GM21528 (cell line): ENCODE measurements at regions not wholly inside any gene's neighbourhood (a gene's known extent, or its start where the extent isn't known, plus 50 kb on each side); places are given as distances from the start of the nearest gene placed in this dataset.
"Not testable (repeated sequence)": the region's sequence is repeated elsewhere in the genome, so short reads cannot be mapped to it uniquely, and the experiment has no call there.

Experiments used
- ATAC-seq: cut with Tn5 transposase; IDR thresholded peaks from one replicate; pipeline ENCODE4 v1.9.1; 2021; ENCODE audit warnings: mild to moderate bottlenecking, moderate library complexity; ENCODE audit not compliant: unreplicated experiment, low FRiP score

DNA sequence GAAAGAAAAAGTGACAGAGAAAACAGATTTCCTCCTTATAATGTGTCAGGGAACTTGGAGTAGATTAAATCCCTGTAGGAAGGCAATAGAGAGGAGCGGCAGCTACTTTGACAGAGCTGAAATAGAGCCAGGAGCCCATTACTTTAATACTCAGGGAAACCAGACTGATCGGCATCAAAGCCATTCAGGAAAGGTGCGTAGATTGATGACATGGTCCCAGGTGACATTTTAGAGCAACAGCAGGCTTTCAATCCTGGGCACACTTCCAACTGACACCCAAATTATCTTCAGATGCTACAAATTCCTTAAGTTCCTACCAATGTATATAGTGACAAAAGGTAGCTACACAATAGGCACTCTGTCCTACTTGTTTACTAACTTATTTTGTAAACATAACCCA, 821.5 kb downstream of the CDH8 start:
- no peak for ATAC-seq

DNA sequence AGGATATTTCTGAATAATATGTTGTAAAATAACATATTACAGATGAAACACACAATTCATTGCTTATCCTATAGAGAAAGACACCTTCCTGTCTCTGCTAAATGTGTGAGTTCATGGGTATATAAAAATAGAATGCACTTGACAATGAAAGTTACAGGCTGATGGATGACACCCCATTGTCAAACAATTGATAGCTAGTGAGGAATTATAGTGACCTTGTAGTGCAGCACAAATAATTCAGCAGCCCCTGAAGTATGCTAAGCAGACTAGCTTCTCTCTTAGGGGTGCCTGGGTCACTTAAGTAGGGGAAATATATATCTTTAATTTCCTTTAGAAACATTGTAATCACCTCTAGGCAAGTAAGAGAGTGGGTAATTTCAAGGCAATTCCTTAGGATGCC, 826.2 kb downstream of the CDH8 start:
- ATAC-seq: no peak

DNA sequence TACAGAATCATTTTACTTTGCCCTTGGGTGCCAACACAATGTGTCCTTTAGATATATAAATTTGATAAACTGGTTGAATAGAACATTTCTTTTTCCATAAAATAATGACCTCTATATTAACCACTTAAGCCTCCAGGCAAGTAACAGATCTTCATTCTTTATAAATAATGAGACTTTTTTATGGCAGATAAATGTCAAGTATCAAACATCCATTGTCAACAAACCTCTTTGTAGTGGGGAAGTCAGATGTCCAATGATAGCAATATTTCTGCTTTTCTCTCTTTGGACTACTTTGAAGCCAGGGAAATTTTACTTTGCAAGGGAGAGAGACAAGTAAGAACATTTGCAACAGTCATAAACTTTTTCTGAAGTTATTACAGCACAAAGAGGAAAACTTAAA, 841.2 kb downstream of the CDH8 start:
- no peak for ATAC-seq

DNA sequence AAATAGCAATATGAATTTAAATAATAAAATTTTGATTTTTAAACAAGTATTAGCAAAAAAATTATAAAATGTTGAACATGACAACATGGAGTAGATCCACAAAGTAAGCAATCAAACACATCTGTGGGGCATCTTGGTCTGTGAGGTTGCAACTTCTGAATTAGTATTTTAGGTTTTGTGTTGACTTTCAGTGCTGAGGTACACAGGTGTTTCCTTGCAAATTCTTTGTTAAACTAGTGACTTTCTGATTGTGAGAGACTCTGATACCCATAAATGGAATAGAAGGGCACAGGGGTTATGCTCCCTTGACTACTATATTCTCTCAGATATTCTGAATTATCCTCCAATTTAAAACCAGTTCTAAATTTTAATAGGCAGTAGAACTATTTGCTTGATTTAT, 841.7 kb downstream of the CDH8 start:
- ATAC-seq: no peak

DNA sequence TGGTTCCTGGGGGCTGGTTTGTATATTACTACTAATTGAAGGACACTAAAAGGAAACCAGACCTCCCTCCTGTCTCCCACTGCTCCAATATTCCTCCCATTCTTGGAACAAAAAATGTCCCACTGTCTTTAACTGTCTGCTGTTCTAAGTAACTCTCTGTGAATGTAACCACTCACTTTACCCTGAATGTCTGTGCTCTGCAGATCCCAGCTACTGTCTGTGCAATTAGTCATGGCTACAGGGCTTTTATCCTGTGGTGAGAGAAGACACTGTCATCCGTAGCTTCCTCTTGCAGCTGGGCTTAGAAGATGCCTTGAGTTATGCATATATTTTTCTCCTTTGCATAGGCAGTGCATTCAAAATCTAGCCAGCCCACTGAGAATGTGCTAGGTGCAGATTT, 853.8 kb downstream of the CDH8 start:
- no peak for ATAC-seq

DNA sequence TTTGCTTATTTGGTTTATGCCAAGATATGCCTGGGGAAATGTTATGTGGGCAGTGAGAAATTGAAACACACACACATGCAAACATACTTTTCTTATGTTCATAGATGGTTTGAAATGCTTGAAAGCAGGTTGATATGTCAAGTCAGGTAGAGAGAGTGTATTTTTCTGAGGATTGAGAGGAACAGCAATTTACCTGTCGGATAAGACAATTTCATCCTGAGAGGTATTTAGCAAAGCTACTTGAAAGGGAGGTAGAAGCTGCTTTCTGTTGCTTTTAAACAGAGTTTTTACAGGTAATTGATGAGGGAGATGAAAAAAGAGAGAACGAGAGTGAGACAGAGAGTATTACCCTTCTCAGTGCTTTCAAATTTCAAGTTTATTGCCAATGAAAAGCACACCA, 854.3 kb downstream of the CDH8 start:
- ATAC-seq: no peak

DNA sequence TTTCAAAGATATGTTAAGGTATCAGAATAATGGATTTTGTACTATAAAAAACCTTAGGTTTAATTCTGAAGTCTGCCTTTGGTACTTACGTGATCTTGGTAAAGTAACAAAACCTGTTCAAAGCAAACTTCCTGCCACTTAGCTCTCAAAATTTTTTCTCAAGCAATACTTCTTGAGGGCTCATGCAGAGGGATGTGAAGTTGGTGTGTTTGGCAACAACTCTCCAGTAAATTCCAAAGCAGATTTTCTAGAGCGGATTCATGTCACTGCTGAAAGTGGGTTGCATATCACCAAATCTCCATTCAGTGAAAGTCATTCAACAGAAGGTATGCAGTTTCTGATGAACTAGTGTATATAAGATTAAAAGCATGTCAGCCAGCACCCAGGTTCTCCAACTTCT, 856.7 kb downstream of the CDH8 start:
- ATAC-seq: no peak

DNA sequence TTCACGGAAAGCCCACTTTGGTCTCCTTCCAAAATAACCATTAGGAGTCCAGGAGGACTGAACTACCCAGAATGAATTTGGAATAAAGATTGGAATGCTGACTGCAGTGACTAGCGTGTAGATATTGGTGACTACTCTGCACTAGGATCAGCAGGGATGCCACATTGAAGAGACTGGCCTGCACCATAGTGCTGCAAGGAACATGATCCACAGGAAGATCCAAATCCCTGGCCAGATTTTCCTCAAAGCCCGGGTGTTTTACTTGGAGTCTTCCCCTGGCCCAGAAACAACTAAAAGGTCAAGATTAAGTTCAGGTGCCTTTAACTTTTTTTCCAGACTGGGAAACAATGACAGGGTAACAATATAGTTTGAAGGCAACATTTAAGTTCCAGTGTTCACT, 870.4 kb downstream of the CDH8 start:
- ATAC-seq: no peak

DNA sequence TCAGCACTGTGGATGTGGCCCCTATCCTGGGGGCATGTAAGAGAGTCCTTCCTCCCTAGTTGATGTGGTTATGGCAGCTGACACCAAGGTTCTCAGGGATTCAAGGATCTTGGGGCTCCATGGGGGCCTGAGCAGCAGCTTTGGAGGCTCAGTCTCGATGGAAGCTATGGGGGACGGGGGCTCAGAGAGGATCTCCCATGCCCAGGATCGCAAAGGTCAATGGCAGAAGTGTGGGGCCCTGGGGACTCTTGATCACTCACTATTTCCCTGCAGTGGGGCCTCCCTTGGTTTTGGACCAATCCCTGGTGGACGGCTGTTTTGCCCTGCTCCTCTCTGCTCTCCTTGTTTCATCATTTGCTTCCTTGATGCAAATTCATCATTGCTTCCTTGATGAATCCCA, 885.9 kb downstream of the CDH8 start:
- ATAC-seq: no peak

DNA sequence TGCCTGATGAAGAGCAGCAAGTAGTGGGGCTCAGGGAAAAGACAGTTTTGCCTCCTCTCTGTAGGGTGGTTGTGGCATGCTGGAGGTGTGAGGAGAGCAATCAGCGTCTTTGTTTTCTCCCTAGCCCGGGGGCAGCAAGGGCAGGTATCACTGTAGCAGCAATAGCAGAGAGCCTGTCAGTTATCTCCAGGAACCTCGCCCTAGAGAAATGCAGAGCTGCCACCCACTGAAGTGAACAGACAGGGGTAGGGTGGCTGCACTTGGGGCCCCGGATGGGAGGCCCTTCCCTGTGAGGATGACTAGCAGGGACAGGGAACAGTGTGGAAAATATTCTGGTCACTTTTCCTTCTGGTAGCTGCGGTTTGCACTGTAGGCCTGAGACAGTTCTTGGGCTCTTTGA, 886.5 kb downstream of the CDH8 start:
- ATAC-seq: no peak

DNA sequence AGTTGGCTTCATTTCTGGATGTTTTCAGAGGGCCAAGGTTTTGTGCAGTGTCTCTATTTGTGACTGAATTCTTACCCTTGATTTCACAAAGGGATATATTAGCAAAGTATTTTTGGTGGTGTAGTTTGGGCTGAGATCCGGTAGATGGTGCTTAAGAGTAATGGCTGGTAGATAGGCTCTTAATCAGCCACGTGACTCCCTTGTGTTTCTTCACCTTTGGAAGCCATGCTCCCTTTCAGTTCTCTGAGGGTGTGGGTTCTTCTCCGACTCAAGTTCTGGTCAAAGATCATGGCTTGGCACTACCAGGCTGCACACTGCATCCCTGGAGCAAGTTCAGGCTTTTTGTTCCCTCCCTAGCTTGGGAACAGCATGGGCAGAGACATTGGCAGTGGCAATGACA, 887.3 kb downstream of the CDH8 start:
- ATAC-seq: no peak

DNA sequence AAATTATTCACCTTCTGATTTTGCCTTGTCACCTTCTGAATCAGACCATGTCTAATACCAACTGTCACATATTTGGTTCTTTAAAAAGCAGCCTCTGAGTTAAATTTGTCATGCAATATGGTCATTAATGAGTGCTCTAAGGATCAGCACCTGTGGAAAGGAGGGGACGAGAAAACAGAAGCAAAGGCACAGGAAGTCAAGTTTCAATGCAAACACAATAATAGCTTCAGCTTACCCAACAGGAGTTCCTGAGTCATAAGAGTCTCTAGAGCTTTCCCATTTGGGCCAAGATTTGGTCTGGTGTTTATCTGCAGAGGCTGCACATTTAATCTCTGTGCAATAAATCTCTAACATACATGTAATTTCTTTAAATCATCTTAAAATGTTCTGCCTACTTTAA, 889.8 kb downstream of the CDH8 start:
- ATAC-seq: no peak

DNA sequence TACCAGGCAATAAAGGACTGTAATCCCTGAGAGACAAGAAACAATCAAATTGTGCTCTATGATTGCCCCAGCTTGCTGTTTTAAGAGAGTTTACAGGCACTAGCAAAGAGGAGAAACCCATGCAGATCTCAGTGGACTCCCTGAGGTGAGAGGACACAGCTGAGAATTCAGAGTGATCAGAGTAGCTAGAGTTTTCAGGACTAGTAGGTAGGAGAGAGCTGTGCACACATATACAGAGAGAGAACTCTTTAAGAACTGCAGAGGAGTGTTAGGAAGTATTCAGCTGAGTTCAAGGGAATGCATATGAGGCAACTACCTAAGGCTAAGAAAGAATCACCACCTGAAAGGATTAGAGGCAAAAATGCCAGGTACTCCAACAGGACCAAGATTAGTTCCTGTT, 904.8 kb downstream of the CDH8 start:
- ATAC-seq: no peak

DNA sequence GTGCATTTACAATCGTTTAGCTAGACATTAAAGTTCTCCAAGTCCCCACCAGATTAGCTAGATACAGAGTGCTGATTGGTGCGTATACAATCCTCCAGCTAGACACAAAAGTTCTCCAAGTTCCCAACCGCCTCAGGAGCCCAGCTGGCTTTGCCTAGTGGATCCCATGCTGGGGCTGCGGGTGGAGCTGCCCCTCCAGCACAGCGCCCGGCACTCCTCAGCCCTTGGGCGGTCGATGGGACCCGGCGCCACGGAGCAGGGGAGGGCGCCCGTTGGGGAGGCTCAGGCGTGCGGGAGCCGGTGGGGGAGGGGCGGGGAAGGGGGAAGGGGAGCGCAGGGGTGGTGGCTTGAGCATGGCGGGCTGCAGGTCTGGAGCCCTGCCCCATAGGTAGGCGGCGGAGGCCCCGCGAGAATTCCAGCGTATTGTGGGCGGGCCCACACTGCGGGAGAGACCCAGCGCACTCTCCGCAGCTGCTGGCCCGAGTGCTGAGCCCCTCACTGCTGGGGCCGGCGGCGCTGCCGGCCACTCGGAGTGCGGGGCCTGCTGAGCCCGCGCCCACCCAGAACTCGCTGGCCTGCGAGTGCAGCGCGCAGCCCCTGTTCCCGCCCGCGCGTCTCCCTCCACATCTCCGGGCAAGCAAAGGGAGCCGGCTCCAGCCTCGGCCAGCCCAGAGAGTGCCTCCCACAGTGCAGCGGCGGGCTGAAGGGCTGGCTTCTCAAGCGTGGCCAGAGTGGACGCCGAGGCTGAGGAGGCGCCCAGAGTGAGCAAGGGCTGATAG, 907.5 kb downstream of the CDH8 start:
- ATAC-seq: no peak

DNA sequence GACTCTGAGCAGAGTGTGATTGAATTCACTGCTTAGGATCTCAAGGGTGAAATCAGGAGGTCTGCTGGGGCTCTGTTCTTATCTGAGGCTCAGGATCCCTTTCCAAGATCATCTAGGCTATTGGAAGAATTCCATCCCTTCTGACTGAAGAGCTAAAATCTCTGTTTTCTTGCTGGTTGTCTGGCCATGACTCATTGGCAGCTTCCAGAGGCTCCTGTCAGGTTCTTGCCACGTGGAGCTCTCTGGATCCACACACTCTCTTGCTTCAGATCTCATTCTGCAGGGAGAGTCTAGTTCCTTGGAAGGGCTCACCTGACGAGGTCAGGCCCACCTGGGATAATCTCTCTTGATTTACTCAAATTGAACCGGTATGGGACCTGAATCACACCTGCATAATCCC, 930.7 kb downstream of the CDH8 start:
- no peak for ATAC-seq

DNA sequence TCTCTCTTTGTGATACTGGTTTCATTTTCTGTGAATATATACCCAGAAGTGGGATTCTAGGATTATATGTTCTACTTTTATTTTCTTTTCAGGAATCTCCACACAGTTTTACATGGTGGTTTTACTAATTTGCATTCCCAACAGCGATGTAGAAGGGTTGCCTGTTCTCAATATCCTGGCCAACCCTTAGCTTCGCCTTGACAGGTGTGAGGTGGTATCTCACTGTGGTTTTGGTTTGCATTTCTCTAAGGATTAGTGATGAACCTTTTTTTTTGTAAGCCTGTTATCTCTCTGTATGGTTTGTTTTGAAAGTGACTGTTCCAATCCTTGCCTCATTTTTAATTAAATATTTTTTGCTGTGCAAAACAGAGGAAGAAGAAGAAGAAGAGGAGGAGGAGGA, 937.7 kb downstream of the CDH8 start:
- ATAC-seq: no peak

DNA sequence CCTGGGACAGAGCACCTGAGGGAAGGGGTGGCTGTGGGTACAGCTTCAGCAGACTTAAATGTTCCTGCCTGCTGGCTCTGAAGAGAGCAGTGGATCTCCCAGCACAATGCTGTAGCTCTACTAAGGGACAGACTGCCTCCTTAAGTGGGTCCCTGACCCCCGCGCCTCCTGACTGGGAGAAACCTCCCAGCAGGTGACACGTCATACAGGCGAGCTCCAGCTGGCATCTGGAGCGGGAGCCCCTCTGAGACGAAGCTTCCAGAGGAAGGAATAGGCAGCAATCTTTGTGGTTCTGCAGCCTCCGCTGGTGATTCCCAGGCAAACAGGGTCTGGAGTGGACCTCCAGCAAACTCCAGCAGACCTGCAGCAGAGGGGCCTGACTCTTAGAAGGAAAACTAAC, 944.9 kb downstream of the CDH8 start:
- not testable (repeated sequence) for ATAC-seq

DNA sequence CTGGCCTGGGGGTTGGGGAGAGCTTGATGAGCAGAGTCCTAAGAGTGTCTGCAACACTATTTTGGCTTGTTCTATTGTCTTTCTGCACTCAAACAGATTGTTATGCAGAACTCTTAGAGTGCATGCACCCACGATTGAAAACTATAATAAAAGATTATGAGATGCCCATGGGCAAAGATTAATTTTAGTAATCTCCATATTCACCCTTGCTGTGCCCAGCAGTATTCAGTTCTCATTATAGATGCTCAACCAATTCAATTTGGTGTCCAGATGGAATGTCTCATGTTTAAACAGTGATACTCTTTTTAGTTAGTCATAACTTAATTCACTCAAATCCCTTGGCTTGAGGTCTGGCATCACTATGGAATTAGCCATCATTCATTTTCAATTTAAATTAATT, 952.5 kb downstream of the CDH8 start:
- ATAC-seq: no peak

DNA sequence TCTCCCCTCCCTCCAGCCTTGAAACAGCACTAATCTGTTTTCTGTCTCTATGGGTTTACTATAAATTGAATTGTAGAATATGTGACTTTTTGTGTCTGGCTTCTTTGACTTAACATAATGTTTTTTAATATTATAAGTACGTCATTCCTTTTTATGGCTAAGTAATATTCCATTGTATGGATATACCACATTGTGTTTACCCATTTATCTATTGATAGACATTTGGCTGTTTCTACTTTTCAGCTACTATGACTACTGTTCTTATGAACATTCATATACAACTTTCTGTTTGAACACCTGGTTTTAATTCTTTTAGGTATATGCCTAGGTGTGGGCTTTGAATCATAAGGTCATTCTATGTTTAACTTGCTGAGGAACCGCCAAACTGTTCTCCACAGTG, 961.9 kb downstream of the CDH8 start:
- ATAC-seq: no peak

DNA sequence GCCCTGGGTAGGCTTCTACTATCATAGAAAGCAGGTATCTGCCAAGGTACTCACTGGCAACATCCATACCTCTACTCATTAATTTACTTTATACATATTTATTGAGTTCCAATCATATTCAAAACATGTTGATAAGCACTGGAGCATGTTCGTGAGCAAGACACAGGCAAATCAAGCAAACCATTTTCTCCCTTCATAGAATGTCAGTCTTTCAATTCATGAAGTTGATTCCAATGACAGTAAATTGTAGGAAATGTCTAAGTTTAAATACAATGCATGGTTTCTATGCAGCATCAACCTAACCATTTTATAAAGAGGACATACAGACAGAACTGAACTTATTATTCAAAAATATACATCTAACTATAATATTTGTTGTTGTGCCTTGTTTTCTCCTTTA, 978.6 kb downstream of the CDH8 start:
- no peak for ATAC-seq

DNA sequence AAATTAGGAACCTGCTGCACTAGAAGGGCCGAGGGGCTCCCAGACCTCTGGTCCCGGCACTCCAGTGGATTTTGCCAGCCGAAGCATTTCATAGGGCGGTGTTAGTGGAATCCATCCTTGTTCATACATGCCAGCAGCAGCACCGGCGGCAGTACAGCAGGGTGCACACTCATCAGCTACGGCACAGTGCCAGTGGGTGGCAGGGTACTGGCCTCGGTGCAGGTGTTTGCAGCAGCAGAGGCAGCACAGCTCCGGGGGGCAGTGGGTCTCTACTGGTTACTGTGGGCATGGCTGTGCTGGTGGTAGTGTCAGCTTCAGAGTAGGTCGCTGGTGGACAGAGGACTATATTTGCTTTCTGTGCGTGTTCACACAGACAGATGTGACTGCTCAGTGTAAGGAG, 985.7 kb downstream of the CDH8 start:
- ATAC-seq: no peak

DNA sequence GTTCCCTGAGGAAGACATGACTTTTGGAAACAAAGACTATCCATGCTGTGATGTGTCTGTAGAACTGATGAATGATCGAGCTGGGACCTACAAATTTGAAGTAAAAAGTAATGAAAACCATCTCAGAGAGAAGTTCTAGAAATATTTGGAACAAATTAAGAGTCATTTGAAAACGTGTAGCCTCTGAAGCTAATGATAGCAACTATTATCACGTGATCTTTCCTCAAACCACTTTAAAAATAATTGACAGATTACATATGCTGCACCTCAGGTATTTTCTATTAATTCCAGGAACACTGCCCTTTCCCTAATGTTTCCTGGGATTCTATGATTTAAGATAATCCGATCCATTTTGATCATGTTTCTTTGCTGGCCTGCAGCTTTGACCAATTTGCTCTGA, 990.3 kb downstream of the CDH8 start:
- no peak for ATAC-seq

DNA sequence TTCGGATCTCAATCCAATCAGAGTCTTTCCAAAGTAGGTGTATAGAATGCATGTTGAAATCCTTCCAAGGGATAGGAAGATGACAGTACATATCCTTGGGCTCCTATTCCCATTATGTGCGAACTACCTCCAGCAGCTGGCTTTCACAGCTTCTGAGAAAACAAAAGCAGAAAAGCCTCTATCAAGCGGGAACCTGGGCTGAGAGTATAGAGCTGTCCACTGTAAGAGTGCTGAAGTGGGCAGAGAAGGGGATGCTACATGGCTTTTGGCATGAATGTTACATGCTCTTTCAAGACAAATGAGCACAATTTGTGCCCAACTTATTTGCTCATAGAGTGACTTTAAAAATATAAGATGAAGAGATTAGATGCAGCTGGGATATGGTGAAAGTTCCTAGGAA, 993.5 kb downstream of the CDH8 start:
- ATAC-seq: no peak
